Right kidney (tissue), 1 donor: ENCODE measurements at regions not wholly inside any gene's neighbourhood (a gene's known extent, or its start where the extent isn't known, plus 50 kb on each side); places are given as distances from the start of the nearest gene placed in this dataset.
A peak's percentile ranks its signal among the peaks of the same experiment; 100 is the strongest.
"Not testable (repeated sequence)": the region's sequence is repeated elsewhere in the genome, so short reads cannot be mapped to it uniquely, and the experiment has no call there.

Source experiments
- DNase-seq: peaks from one replicate; pipeline ENCODE4 v3.0.0-alpha.2; 2016

GRCh38 chr19:29873801-29874575 lies 62.2 kb downstream of the CCNE1 start:
- no peak for DNase-seq

DNA sequence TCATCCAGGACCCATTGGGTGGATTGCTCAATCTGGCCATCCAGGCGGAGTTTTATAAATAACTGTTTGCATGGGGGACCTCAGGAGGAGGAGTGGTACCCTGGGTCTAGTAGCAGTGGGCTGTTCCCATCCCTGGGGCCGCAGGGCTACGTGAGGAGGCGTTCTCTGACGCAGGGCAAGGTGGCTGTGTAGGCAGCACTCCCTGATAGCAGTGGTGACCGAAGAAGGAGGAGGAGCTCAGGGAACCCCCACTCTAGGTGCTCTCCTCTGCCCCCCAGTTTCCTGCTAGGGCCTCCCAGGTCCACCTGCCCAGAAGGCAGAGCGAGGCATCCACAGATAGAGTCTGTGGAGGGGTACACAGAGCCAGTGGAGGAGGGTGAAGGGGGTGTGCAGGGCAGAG lies 64.1 kb downstream of the CCNE1 start:
- no peak for DNase-seq

DNA sequence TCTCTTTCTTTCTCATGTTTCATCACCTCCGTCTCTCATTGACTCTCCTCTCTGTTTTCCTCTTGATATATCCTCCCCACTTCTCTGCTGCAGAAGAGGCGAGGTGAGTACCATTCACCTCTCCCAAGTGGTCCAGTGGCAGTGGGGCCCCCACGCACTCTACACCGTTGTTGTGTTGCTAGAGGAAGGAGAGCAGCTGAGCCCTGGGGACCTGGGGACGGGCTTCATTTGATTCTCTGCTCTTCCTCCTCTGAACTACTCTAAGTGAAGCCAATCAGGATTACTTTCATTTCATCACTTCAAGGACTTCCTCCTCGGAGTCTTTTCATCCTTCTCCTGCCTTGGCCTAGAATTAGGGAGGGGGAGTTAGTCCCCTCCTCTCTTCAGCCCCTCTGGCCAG lies 64.6 kb downstream of the CCNE1 start:
- DNase-seq: no peak

GRCh38 chr19:29876908-29877307 lies 65.1 kb downstream of the CCNE1 start:
- DNase-seq: not testable (repeated sequence)

DNA sequence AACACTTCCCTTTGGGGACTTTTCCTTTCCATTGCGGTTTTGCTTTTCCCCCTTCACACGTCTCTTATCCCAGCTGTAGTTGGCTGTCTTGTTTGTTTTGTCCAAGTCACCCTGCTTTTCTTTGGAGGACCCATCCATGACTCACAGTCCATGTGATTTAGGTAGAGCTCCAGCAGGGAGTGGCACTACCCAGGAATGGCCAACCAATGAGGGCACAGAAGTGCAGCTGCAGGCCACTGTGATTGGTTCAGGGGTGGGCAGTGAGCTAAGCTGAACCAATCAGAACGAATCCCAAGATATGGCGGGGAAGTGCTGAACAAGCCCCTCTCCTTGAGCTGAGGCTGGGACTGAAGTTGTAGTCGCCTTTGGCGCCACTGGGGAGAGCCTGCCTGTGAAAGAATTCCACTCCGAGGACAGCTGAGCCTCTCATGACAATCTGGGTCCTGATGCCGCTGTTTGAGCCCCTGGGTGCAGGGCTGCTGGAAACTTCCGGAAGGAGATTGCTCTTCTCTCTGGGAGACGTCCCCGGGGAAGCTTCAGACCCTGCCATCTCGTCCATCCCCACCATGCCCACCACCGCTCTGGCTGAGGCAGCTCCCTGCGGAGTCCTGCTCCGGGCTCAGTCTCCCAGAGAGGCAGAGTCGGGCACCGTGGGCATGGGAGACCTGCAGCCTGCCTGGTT lies 62.9 kb upstream of the URI1 start:
- no peak for DNase-seq

DNA sequence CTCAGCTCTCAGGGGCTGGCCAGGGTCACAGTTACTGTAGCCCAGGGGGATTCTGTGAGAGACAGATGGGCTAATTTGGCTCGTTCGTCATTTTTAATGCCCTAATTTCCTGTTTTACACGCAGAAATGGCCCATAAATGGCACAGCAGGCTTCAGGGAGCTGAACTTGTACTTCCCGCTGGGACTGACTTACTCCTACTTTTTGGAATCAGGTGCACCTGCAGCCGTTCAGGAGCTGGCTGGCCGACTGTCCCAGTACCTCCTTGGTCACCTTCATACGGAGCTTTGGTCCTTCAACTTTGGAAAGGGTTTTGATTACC lies 62.4 kb upstream of the URI1 start:
- DNase-seq: no peak

GRCh38 chr19:29880498-29881081 lies 61.4 kb upstream of the URI1 start:
- DNase-seq: no peak

- no peak for DNase-seq
These were observed 60.7 kb upstream of the URI1 start for GRCh38 chr19:29881386-29881785.

DNA sequence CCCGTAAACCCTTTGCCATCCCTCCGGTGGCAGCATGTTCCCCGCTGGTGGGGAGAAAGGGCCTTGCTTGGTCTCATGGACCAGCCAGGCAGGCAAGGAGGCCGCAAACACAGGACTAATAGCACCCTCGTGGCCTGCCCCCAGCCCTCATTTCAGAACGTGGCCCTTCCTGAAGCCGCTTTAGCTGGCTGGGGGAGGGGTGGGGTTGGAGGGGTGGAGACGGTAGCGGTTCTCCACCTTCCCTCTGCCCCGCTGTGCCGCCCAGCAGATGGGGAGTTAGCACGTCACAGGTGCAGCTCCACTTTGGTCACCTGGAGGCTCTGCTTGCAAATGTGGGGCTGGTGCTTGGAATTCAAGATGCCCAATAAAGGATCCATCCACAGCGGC lies 59.3 kb upstream of the URI1 start:
- DNase-seq: no peak

DNA sequence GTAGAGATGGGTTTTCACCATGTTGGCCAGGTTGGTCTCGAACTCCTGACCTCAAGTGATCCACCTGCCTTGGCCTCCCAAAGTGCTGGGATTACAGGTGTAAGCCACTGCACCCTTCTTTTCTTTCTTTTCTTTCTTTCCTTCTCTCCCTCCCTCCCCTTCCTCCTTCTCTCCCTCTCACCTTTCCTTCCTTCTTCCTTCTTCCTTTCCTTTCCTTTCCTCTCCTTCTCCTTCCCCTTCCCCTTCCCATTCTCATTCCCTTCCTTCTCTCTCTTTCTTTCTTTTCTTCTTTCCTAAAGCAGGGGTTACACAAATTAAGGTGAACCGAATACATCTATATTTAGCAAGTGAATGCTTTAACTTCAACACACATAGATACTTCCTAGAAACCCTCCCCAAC lies 58.0 kb upstream of the URI1 start:
- no peak for DNase-seq

GRCh38 chr19:29884466-29884865 lies 57.6 kb upstream of the URI1 start:
- DNase-seq: no peak

DNA sequence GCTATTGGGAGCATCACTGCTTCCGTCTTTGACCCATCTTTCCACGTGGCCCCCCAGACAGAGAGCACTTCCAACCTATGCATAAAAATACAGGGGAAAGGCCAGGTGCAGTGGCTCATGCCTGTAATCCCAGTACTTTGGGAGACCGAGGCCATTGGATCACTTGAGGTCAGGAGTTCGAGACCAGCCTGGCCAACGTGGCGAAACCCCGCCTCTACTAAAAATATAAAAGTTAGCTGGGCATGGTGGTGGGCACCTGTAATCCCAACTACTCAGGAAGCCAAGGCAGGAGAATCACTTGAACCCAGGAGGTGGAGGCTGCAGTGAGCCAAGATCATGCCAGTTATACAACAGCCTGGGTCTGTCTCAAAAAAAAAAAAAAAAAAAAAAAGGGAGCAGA lies 55.9 kb upstream of the URI1 start:
- DNase-seq: not testable (repeated sequence)

DNA sequence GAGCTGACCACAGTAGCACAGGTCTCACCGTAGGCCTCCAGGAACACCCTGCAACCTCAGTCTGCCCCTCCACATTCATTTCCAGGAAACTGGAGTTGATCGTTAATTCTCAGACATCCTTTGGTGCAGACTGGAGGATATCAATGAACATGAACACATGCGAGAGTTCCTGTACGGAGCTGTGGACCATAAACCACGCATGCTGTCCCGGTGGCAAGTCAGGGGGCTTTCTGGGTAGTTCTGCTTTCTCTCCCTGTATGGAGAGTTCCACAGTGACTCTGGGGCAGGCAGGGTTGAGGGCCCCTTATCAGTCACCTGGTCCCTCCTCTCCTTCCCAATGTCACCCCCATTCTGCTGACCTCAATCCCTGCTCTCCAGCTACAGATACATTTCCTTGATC lies 55.5 kb upstream of the URI1 start:
- no peak for DNase-seq

DNA sequence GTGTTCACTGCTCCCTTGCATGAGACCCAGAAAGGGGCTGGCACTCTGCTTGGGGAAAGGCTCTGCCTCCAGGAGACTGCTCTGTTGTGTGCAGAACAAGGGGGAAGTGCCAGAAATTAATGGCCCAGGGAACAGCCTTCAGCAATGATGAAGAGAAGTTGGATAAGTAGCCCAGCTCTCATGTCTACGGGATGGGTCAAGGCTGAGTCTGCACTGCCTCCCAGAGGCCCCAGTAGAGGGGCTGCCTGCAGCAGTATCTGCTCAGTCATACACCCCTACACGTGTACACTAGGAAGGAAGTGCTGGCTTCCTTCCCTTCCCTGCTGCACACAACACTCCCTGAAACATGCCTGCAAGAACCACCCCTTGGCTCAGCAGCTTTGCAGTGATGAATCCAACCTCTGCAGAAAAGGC lies 54.6 kb upstream of the URI1 start:
- peak; percentile 59 for DNase-seq

GRCh38 chr19:29888047-29888446 lies 54.0 kb upstream of the URI1 start:
- DNase-seq: not testable (repeated sequence)

- no peak for DNase-seq
These were observed 52.3 kb upstream of the URI1 start for GRCh38 chr19:29889702-29890101.

DNA sequence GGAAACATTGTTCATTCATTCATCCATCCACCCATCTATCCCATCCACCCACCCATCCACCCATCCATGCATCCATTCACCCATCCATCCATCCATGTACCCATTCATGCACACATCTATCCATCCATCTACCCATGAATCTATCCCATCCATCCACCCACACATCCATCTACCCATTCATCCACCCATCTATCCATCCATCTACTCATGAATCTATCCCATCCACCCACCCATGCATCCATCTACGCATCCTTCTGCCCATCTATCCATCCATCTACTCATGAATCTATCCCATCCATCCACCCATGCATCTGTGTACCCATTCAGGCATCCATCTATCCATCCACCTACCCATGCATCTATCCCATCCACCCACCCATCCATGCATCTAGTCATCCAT lies 51.6 kb upstream of the URI1 start:
- no peak for DNase-seq
